ENCODE measurements at regions not wholly inside any gene's neighbourhood (a gene's known extent, or its start where the extent isn't known, plus 50 kb on each side); places are given as distances from the start of the nearest gene placed in this dataset.

GRCh38 chr2:100666996-100667395, 104.2 kb downstream of the PDCL3 start:
- no peak for TF ChIP-seq CTCF (IDR thresholded peaks at IDR 0.05)
- ATAC-seq (ENCODE audit: low FRiP score) (no peak), DNase-seq (ENCODE audit: low spot score) (no peak)

GRCh38 chr2:100667801-100668200, 105.0 kb downstream of the PDCL3 start:
- TF ChIP-seq CTCF (IDR thresholded peaks at IDR 0.05), result no peak
- no peak for ATAC-seq (ENCODE audit: low FRiP score)

GRCh38 chr2:100670232-100670631, 107.4 kb downstream of the PDCL3 start:
- no peak for TF ChIP-seq CTCF (IDR thresholded peaks at IDR 0.05)
- no peak for ATAC-seq (ENCODE audit: low FRiP score)

More at GRCh38 chr2:100667801-100668200, 105.0 kb downstream of the PDCL3 start:
- DNase-seq (ENCODE audit: low spot score), result no peak

GRCh38 chr2:100673115-100673514, 110.3 kb downstream of the PDCL3 start:
- ATAC-seq (ENCODE audit: low FRiP score), result no peak
- no peak for DNase-seq (ENCODE audit: low spot score)

More at GRCh38 chr2:100670232-100670631, 107.4 kb downstream of the PDCL3 start:
- DNase-seq (ENCODE audit: low spot score), result no peak

GRCh38 chr2:100673691-100674485, 111.1 kb downstream of the PDCL3 start:
- DNase-seq (ENCODE audit: low spot score) (no peak), ATAC-seq (ENCODE audit: low FRiP score) (no peak)
- TF ChIP-seq CTCF (IDR thresholded peaks at IDR 0.05), result no peak

More at GRCh38 chr2:100673115-100673514, 110.3 kb downstream of the PDCL3 start:
- no peak for TF ChIP-seq CTCF (IDR thresholded peaks at IDR 0.05)

- ATAC-seq (ENCODE audit: low FRiP score), result no peak
- no peak for DNase-seq (ENCODE audit: low spot score)
- no peak for TF ChIP-seq CTCF (IDR thresholded peaks at IDR 0.05)
Measured at GRCh38 chr2:100674666-100675065, 111.9 kb downstream of the PDCL3 start.

GRCh38 chr2:100675373-100675772, 112.6 kb downstream of the PDCL3 start:
- ATAC-seq (ENCODE audit: low FRiP score), result no peak
- no peak for TF ChIP-seq CTCF (IDR thresholded peaks at IDR 0.05)
- DNase-seq (ENCODE audit: low spot score), result no peak
